ENCODE measurements at regions not wholly inside any gene's neighbourhood (a gene's known extent, or its start where the extent isn't known, plus 50 kb on each side); places are given as distances from the start of the nearest gene placed in this dataset.
A peak's percentile ranks its signal among the peaks of the same experiment; 100 is the strongest.

- Histone ChIP-seq H2AFZ (ENCODE audit: low read depth, low read length) (no peak overlapping the region), H3K4me3 (no peak overlapping the region), H3K36me3 (ENCODE audit: control insufficient read depth, insufficient read depth, low read length) (no peaks in the 10 kb centered on the region), H3K27ac (ENCODE audit: extremely low read depth, low read depth, low read length) (no peak overlapping the region), H3K9me1 (ENCODE audit: control insufficient read depth, insufficient read depth, low read length) (no peaks in the 10 kb centered on the region), H3K9me3 (replicated peaks; ENCODE audit: control insufficient read depth, insufficient read depth, low read depth, low read length) (no peaks in the 10 kb centered on the region), H4K20me1 (replicated peaks; ENCODE audit: control insufficient read depth, insufficient read depth, low read length) (no peaks in the 10 kb centered on the region), H3K27me3 (ENCODE audit: control insufficient read depth in 2 of 2, insufficient read depth in 2 of 2, low read length in 2 of 2) (no peaks in the 10 kb centered on the region), H3K4me2 (ENCODE audit: insufficient read depth, low read length) (no peak overlapping the region), H3K9ac (ENCODE audit: insufficient read depth in 1 of 2, low read depth in 2 of 2, low read length in 2 of 2) (no peak overlapping the region), H3K79me2 (ENCODE audit: control insufficient read depth, insufficient read depth, low read length) (no peaks in the 10 kb centered on the region), H3K4me1 (replicated peaks in 1 of 2; ENCODE audit: control insufficient read depth in 2 of 2, insufficient read depth in 2 of 2, low read length in 2 of 2) (no peaks in the 10 kb centered on the region)
- 0% methylated on average over 1 of the region's 1 CpG for WGBS (ENCODE audit: insufficient coverage, low coverage, missing lambda C conversion rate)
- POLR2A ChIA-PET = no interaction called here
- no peak for DNase-seq (ENCODE audit: extremely low read depth in 1 of 4, low spot score in 3 of 4)
- in situ Hi-C loops (cut with MboI) (no loop called here), intact Hi-C loops (cut with micrococcal nuclease) (no loop called here)
- TF ChIP-seq THAP12 (CRISPR knock-in tag; IDR thresholded peaks at IDR 0.05) (no peak), ZNF165 (CRISPR knock-in tag; IDR thresholded peaks at IDR 0.05; ENCODE audit: borderline replicate concordance) (no peak), ZNF143 (CRISPR knock-in tag; IDR thresholded peaks at IDR 0.05) (no peak), RBM22 (IDR thresholded peaks at IDR 0.05; ENCODE audit: low read depth, low read length, poor library complexity, severe bottlenecking) (no peak), ZBTB9 (CRISPR knock-in tag; IDR thresholded peaks at IDR 0.05) (no peak), FOSL1 (tag; conservative IDR thresholded peaks at IDR 0.05) (peak; percentile 69), MECOM (CRISPR knock-in tag; IDR thresholded peaks at IDR 0.05) (no peak), KLF10 (CRISPR knock-in tag; IDR thresholded peaks at IDR 0.05) (no peak), MCM5 (IDR thresholded peaks at IDR 0.05; ENCODE audit: low read depth) (no peak), MAFF (IDR thresholded peaks at IDR 0.05; ENCODE audit: low read length) (no peak), TCFL5 (CRISPR knock-in tag; conservative IDR thresholded peaks at IDR 0.05) (no peak), CBFA2T2 (conservative IDR thresholded peaks at IDR 0.05) (no peak), GTF2E2 (tag; IDR thresholded peaks at IDR 0.05) (no peak), FOXA3 (CRISPR knock-in tag; conservative IDR thresholded peaks at IDR 0.05 in 1 of 2, IDR thresholded peaks at IDR 0.05 in 1 of 2) (peak in 1 of 2 experiments; percentile 46; a peak in 1 of 4 replicates), ZNF24 (IDR thresholded peaks at IDR 0.05) (no peak), COPS2 (conservative IDR thresholded peaks at IDR 0.05) (no peak), NR2F6 (CRISPR knock-in tag; IDR thresholded peaks at IDR 0.05) (no peak), JUND (IDR thresholded peaks at IDR 0.05; ENCODE audit: borderline replicate concordance, low read depth, low read length) (0 out of 2 replicates have a peak, but pooled peaks have one; percentile 18), JUND (tag; IDR thresholded peaks at IDR 0.05; ENCODE audit: borderline replicate concordance, low read depth, low read length) (no peak)
- BruUV-seq (replicated peaks) = no TSS peak
- FAIRE-seq = no peak
- no peak for ATAC-seq
- CTCF ChIA-PET (ENCODE audit: low intra/inter-chr PET ratio) = no interaction called here
Observed at GRCh38 chr5:159463590-159464321, 133.5 kb upstream of the IL12B start.
